Dermis microvascular lymphatic vessel endothelial cell (primary cell): ENCODE measurements at regions not wholly inside any gene's neighbourhood (a gene's known extent, or its start where the extent isn't known, plus 50 kb on each side); places are given as distances from the start of the nearest gene placed in this dataset.

ENCODE experiments used
- DNase-seq, 2 donors: peaks; one replicate each; pipeline versions ENCODE4 v3.0.0 to v3.0.0-alpha.2; 2010; ENCODE audit warnings: low read depth in 2 of 2

- no peak for DNase-seq
These were observed 155.6 kb upstream of the NCAM1 start for GRCh38 chr11:112805658-112806057.

GRCh38 chr11:112806256-112806655 is 155.0 kb upstream of the NCAM1 start:
- no peak for DNase-seq

DNA sequence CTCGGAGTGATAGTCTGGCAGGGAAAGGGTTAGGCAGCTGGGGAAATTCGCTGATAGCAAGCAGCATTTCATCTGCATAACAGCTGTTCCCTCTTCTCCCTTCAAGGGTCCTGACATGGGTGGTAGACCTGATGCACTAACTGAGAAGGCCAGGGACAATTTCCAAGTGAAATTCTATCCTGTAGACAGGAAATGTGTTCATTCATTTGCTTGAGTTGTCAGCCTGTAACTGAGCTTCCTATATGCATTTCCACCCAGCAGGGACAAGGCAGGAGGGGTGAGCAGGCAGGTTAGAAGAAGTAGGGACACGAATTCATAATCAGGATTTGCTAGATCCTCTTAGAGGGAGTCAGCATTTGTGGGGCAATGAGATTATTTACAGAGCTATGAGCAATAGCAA is 154.3 kb upstream of the NCAM1 start:
- DNase-seq = no peak

DNA sequence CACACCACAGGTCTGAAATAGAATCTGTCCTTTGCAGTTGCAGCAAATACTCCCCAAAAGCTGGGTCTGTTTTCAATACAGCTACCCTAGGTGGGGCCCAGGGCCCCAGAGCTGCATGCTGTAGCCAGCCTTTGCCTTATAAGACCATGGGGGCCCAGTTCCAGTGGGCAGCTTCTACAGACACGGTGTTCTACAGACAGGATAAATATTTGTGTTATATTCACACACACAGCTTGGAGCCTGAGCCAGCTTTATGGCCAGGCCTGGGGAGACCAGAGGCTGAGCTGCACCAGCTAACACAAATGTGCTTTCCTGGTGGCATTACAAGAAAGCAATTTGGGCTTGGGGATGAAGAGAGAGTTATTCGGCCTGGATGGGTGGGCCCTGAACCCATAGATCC is 151.8 kb upstream of the NCAM1 start:
- no peak for DNase-seq

- DNase-seq = no peak
These were observed 150.3 kb upstream of the NCAM1 start for GRCh38 chr11:112810951-112811350.

- no peak for DNase-seq
These were observed 149.4 kb upstream of the NCAM1 start for GRCh38 chr11:112811783-112812182.

DNA sequence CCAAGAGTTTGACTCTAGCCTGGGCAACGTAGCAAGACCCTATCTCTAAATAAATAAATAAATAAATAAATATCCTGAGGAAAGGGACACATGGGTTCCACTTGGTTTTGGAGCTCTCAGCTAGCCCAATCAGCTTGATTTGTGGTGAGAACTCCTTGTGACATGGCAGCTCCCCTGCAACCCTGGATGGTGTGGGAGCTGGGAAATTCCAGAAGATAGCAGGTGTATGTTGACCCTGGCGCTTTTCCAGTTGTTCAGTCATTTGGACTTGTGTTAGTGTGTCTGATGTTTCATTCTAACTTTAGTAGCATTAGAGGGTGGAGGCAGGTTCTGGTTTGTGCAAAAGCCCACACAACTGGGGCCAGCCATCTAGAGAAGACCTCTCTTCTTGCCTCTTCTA is 148.5 kb upstream of the NCAM1 start:
- DNase-seq = no peak

GRCh38 chr11:112814168-112814567 is 147.1 kb upstream of the NCAM1 start:
- DNase-seq = no peak

- no peak for DNase-seq
These were observed 143.8 kb upstream of the NCAM1 start for GRCh38 chr11:112817376-112817775.

GRCh38 chr11:112822478-112823274 is 138.5 kb upstream of the NCAM1 start:
- no peak for DNase-seq

DNA sequence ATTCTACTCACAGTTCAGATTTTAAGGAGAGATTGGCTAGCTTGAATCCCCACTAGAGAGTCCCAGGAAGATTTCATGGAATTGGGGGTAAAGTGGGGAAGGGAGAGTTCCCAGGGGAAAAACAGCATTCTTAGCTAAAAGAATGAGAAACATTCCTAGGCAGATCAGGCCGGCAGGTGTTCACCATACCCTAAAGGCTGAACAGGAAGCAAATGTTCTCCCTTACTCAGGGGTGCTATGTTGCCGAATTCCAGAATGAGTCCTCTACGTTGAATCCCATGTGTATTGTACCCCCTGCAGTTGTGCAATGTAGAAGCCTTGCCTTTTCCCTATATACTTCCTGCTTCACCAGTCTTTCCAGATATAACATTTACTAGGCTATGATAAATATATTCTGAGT is 135.2 kb upstream of the NCAM1 start:
- DNase-seq = no peak

DNA sequence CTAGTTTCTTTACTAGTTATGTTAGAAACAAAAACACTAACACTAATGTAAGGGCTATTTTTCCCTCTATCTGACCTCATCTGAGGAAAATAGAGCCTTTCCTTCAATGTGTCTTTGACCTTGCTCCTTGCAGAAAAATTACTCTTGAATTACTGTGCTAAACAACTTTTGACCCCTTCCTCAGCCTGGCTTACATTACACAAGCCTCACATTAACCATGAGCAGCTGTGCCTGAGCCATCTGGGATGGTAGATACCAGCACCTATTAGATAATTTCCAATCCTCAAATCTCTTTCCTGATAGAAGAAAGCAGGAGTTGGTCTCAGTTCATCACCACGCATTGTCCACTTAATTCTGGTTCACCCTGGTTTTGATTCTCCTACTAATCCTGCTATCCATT is 134.4 kb upstream of the NCAM1 start:
- no peak for DNase-seq

DNA sequence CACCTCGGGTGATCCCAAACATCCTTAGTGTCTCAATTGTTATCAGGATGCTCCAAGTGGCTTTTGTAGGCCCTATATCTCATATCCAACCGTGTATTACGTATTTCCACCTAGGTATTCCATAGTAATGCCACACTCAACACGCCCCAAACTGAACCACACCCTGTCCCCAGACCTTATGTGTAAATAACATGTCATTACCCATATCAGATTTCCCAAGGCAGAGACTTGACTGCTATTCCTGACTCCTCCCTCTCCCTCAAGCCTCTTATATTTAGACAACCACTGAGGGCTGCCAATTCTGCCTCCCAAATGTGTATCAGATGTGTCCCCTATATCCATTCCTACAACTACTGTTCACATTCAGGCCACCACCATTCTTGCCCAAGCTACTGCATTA is 132.8 kb upstream of the NCAM1 start:
- DNase-seq = no peak

DNA sequence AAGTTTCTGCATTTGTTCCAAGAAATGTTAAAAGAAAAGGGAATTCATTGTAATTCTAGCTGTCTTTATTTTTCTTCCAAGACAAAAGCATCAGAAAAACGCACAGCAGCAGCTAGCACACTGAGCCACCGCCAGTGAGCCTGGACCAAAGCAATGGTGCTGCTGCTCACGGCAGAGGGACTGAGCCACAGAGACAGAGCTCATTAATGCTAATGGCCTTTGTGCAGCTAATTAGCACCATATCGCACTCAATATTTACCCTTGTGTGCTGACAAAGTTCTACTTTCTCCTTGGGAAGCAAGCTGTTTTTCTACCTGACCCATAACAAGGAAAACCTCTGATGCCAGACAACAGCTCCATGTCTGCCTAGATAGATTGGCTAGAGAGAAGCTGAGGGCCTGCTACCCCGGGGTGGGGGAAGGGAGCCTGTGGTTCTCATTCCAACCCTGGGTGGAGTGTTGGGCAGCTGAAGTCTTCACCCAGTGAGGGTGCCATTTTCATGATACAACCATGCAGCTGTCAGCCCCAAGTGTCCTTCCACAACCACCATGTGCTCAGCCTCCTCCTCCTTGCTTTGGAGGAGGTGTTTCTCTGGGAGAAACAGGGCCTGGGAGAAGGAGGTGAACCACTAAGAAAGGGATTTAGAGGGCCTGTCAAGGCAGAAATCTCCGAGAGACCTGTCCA is 131.1 kb upstream of the NCAM1 start:
- DNase-seq = no peak

- no peak for DNase-seq
These were observed 130.2 kb upstream of the NCAM1 start for GRCh38 chr11:112831041-112831440.

- no peak for DNase-seq
These were observed 129.1 kb upstream of the NCAM1 start for GRCh38 chr11:112831969-112832766.

DNA sequence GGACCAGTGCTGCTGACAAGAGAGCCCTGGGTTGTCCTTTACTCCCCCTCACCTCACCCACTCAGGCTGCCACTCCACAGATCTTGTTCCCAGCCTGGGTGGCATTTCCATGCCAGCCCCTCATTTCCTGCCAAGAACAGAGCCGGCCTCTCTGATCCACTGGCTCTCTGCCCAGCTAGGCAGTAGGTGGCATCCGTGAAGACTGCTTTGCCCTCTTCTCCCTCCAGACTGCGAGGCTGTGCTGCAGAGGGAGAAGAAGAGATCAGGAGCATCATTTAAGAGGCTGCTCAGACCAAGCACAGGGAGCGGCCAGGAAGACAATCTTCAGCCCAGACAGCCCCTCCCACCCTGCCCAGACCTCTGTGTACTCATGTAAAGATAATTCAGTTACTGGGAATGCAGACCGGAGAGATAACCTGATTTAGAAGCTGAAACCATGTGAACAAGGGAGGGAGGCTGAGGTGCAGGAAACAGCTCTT is 126.9 kb upstream of the NCAM1 start:
- DNase-seq = no peak

GRCh38 chr11:112835591-112836255 is 125.5 kb upstream of the NCAM1 start:
- DNase-seq = no peak

GRCh38 chr11:112836256-112836602 is 125.0 kb upstream of the NCAM1 start:
- no peak for DNase-seq

DNA sequence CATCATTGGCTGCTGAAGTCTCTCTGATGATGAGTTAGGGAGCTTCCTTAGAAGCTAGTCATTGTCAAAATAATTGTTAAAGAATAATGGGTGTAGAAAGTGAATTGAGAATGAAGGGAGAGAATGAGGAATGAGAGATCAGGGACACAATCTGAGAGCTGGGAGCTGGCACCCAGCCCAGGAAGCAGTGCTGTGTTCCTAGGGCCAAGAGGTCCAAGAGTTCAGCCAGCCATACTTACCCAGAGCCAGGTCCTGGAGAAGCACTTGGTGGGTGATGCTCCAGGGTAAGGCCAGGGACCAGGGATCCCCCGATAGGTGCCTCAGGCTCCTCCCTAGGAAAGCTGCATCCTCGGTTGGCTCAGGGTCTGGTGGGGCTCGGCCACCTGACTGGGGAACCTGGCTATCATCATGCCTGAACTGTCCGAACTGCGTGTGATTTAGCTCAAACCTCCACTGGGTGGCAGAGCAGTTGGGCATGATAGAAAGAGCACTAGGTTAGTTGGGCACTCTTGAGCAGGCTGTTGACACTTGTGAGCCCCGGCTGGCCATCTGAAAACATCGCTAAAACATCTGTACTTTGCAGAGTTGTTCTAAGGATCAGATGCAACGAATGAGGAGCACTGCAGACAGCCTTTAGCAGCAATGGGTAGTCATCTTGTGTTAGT is 123.9 kb upstream of the NCAM1 start:
- no peak for DNase-seq

DNA sequence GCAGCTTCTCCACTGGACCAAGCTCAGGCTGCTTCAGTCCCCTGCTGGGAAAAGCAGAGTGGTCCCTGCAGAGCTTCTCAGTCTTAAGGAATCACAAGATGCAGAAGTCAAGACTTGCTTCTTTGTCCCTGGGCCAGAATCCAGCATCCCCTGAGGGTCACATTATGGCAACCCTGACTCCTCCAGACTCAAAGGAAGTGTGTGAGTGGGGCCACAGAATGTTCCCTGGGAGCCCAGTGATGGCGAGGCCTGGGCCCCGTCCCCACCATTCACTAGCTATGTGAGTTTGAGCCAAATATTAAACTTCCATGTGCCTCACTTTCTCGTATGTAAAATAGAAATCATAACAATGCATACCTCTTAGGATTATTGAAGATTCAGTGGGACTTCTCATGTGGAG is 122.2 kb upstream of the NCAM1 start:
- DNase-seq = no peak
